Stomach (tissue), 4 donors: ENCODE measurements at regions not wholly inside any gene's neighbourhood (a gene's known extent, or its start where the extent isn't known, plus 50 kb on each side); places are given as distances from the start of the nearest gene placed in this dataset.

Experiments used
- POLR2A ChIP-seq, 4 donors: fragments of 450-650 bp; IDR thresholded peaks; one replicate each; pipeline ENCODE4 v1.6.1; 2016; ENCODE audit warnings: antibody characterized with exemption in 4 of 4, control low read depth in 2 of 4, mild to moderate bottlenecking in 1 of 4, moderate library complexity in 1 of 4
- TF ChIP-seq, protein P1 (sequence below), 7 experiments: fragments of 450-650 bp in 4 of 7; fragments of 200-600 bp in 3 of 7; sonication (generic) in 3 of 7; IDR thresholded peaks; one replicate each; pipeline ENCODE4 v1.5.1; 2016 to 2019; ENCODE audit warnings: antibody characterized with exemption in 7 of 7, control low read depth in 2 of 7, mild to moderate bottlenecking in 1 of 7

DNA sequence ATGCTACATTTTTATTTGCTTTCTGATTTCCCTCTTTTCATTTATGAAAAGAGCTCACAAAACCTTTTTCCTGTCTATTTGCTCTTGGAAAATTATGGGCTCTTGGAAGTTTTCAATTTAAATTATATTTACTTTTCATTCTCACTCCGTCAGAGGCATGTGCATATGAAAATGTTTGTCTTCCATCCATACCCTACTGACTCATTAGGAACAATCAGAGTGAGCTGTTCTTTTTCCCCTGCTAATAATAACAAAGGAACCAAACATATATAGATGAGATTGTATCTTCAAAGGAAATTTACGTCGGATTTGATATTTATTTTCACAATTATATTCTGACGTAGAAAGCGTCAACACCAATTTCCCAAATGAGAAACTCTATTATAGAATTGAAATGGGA, 1101.2 kb downstream of the TSN start:
- TF ChIP-seq, protein P1, sequence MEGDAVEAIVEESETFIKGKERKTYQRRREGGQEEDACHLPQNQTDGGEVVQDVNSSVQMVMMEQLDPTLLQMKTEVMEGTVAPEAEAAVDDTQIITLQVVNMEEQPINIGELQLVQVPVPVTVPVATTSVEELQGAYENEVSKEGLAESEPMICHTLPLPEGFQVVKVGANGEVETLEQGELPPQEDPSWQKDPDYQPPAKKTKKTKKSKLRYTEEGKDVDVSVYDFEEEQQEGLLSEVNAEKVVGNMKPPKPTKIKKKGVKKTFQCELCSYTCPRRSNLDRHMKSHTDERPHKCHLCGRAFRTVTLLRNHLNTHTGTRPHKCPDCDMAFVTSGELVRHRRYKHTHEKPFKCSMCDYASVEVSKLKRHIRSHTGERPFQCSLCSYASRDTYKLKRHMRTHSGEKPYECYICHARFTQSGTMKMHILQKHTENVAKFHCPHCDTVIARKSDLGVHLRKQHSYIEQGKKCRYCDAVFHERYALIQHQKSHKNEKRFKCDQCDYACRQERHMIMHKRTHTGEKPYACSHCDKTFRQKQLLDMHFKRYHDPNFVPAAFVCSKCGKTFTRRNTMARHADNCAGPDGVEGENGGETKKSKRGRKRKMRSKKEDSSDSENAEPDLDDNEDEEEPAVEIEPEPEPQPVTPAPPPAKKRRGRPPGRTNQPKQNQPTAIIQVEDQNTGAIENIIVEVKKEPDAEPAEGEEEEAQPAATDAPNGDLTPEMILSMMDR (IDR thresholded peaks at IDR 0.05) = no peak
- TF ChIP-seq POLR2A (IDR thresholded peaks at IDR 0.05) = no peak
